HG02588 (cell line): ENCODE measurements at regions not wholly inside any gene's neighbourhood (a gene's known extent, or its start where the extent isn't known, plus 50 kb on each side); places are given as distances from the start of the nearest gene placed in this dataset.

Source experiments
- ATAC-seq: cut with Tn5 transposase; IDR thresholded peaks from one replicate; pipeline ENCODE4 v1.9.1; 2021; ENCODE audit warnings: mild to moderate bottlenecking, moderate library complexity; ENCODE audit not compliant: unreplicated experiment

DNA sequence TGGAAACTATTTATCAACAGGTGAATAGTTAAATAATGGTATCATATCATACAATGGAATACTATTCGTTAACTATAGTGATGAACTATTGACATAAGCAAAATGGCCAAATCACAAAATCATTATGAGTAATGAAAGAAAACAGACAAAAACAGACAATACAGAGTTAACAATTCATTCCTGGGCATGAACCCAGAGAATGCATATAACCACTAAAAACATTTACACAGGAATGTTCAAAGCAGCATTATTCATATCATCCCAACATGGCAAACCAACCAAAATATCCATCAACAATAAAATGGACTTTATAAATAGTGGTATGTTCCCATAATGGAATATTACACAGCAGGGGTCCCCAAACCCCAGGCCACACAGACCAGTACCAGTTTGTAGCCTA is 131.2 kb upstream of the CYP1B1 start:
- ATAC-seq, result no peak

DNA sequence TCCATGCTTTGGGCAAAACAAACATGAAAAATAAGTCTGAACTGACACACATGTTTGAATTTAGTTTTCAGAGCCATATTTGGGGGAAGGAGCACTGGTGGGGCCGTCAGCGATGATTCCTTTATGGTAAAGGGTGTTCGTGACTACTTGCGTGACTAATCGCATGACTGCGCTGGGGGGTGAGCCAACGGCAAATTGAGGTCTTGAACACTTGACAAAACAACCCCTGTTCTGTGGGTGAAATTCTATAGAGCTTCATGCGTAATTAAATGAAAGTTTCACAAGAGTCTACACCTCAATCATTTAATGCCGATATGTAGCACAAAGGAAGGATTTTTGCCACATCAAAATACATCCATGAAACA is 127.5 kb upstream of the CYP1B1 start:
- no peak for ATAC-seq

DNA sequence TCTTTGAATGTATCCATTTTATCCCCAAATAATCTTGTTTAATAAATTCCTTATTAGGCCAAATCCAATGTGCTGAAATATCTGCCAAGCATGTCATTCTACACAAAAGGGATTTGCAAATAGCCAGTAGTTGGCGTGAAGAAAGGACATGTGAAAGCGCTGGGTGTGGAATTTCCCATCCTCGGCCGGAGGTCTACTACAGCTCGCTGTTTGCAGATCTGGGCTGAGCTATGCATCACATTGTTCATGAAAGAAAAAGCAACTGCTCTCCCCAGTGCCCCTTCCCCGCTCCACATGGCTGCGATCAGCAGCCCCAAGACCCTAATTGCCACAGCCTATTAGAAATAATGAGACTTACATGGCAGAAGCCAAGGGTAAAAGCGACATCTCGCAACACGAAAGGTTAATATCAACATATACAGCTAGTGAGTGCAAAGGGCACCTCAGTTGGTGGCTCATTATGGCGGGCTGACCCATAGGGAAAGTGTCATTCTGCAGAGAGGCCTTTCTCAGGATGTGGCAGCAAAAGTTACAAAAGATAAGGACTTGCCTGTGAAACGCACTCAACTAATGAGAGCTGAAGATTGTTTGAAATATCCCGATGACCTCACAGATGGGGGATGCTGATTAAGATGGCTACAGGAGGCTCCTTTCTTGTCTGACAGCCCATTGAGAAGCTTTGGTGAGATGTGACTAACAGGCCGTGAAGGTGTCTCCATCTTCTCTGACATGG is 126.9 kb upstream of the CYP1B1 start:
- no peak for ATAC-seq

DNA sequence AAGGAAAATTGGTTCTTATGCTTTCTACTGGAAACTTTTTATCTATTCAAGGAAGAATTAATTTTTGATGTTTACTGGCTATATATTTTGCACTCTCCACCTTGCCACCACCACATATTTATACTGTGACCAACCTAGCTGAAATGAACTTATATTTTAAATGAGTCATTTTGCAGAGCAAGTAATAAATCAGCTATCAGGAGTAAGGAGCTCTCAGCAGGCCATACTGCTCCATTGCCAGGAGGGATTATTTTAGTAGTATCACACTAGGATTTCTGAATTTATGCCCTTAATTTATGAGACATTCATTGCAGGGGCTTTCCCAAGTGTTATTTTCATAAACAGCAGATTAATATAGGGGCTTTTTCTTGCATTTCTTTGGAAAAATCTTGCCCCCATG is 125.8 kb upstream of the CYP1B1 start:
- ATAC-seq, result no peak

DNA sequence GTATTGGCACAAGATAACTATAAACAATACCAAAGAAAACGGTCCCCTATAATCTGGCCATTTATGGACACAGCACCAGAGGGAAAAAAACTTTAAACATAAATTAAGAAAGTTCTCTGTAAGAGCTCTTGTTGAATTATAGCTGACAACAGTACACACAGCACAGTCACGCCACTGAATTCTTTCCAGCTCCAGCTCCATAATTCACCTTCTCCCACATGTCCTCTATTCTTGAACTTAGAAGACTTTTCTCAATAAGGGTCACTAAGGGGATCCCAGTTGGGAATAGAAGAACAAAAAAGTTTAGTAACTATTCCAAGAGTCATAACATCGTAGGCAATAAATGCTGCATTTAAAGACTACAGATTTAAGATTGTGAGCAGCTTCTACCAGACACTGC is 124.6 kb upstream of the CYP1B1 start:
- ATAC-seq, result no peak

DNA sequence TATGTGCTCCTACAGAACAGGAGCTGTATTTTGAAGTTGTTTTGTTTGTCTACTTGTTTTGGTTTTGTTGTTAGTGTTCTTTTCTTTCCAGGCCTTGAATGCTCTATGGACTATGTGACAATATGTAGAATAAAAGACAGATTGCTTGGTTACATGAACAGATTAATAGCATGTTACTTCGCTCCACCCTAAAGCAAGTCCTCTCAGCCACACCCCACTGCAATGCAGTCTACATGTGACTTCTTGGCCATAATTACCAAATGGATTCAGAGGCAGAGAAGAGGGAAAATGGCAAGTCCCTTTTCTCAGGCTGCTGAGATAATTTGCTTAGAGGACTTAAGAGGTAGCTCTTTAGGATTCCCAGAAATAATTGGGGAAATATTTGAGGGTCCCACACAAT is 123.2 kb upstream of the CYP1B1 start:
- ATAC-seq, result no peak

DNA sequence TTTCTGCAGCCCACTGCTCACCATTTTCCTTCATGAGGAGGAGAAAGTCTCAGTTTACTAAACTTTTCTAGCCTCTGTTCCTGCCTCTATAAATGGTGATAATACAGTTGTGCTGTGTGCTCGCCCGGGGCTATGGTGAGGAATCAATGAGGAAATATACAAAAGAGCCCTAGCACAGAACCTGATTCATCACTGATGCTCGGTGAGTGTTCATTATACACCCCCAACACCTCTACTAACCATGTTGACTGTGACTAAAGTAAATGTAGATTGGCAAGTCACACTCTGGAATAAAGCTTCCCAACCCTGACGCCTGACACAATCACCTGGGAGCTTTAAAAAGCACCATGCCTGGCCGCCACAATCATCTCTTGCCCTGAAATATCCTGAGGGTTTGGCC is 118.8 kb upstream of the CYP1B1 start:
- no peak for ATAC-seq

DNA sequence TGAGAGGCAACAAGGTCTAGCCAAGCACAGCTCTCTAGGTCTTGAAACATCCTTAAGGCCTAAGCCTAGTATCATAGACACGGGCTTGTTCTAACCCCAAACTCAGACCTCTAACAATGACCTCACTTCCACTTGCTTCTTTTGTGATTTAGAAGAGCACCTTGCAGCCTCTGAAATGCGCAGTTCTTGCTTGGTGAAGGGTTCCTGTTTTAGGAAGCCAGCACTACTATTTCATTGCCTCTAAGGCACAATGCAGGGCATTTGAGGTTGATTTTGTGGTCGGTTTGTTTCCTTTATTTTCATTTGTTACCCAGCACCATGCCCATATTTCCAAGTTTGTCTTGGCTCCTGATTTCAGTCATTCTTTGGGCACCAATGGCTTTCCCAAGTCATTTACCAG is 117.0 kb upstream of the CYP1B1 start:
- no peak for ATAC-seq

DNA sequence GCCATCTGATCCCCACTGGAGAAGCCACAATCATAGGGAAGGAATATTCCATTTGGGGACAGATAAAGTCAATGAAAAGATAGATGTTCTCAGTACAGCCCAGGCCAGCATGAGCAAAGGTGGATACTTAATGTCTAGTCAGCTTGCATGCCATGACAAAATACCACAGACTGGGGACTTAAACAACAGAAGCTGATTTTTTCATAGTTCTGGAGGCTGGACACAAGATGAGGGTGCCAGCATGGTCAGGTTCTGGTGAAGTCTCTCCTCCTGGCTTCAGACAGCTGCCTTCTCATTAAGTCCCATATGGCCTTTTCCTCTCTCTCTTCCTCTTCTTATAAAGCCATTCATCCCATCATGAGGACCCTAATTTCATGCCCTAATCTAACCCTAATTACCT is 116.1 kb upstream of the CYP1B1 start:
- ATAC-seq, result no peak

DNA sequence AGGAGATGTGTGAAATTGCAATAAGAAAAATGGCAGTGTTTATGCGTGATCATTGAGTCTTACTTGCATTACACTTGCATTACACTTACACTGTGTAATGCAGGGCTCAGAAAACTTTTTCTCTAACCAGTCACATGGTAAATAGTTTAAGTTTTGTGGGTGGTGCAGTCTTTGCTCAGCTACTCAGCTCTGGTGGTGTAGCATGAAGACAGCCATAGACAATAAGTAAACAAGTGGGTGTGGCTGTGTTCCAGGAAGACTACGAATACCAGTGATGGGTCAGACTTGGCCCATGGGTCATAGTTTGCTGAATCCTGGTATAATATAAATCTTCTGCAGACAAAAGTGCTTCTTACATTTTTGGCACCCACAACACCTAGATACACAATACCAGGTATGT is 115.6 kb upstream of the CYP1B1 start:
- no peak for ATAC-seq

DNA sequence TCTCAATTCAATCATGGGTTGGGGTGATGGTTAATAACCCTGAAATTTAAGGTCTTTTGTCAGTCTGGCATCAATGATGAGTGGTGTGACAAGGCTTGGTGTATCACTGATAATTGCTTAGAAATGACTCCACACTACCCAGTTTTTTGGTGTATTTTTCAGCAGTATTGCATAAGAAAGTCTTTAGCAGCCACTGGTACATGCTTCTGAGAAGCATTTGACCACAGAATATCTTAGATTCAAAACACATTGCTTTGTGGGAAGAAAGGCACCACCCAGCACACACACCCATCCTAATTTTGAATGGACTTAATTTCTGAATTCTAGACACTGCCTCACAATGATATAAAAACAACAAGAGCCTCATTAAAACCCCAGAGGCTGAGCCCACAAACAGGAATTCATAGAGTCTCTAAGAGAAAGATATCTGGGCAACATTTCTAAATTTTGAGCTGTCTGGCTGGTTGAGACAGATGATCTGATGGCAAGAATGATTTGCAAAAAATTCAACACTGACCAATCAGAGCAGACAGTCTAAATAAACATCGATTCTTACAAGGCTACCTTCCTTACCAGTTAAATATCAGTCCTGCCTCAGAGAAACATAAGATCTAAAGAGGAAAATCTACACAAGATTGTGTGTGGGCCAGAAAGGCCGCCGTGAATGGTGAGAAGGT is 114.7 kb upstream of the CYP1B1 start:
- ATAC-seq, result no peak

DNA sequence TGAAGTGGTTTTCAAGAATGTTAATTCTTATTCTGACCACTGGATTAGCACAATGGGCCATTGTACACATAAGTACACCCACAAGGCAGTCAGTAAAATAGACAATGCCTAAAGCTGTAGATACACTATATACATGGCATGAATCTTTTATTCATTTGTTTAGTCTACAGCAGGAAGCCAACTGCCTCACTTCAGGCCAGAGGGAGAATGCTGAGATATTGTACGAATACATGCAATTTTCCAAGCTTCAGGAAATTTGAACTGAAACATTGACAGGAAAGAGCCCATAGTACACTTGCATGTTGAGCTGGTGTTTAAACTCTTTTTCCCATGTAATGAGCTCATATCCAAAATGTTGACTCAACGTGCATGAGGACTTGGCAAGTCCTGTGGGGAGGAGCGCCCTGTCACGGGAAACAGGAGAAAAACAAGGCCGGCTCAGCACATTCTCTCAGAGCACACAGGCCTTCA is 111.6 kb upstream of the CYP1B1 start:
- ATAC-seq, result no peak

DNA sequence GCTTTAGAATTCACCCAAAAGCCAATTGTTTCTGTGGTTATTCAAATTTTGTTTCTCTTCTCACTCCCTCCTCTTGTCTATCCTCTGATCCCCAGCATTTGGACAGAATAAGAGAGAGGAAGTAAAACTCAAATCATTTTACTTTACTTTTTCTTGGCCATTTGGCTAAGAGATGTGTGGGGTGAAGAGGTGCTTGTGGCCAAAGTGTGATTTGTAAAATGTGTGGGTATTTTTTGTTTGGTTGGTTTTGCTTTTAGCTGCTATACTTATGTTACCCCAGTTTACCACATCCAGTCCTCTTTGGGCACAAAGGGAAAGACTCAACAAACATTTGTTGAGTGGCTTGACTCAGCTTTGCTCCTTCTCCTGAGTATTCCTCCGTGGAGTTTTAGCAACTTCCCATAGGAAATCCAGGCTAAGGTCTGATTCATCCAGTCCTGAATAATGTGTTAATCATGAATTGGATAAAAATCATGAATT is 109.1 kb upstream of the CYP1B1 start:
- ATAC-seq, result peak; percentile 95

DNA sequence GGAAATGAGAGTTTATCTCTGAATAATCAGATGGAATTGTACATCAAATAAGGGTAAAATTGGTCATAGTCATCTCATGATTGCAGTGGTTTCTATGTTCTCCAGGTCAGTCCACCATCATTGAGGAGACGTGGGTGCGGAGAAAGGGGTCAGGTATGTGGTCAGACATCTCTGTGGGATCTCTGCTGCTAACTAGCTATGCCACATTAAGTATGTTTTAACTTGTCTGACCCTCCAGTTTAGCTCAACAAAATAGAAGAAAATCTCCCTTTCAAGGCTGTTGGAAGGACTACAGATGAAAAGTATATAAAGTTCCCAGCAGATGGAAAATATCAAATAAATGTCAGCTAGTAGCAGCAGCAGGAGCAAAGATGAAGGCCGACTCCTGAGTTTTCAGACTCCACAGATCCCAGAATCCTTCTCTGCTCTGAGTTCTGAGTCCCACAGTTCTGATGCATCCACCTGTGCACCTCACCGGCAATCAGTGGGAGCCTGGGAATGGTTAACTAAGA is 106.6 kb upstream of the CYP1B1 start:
- no peak for ATAC-seq

DNA sequence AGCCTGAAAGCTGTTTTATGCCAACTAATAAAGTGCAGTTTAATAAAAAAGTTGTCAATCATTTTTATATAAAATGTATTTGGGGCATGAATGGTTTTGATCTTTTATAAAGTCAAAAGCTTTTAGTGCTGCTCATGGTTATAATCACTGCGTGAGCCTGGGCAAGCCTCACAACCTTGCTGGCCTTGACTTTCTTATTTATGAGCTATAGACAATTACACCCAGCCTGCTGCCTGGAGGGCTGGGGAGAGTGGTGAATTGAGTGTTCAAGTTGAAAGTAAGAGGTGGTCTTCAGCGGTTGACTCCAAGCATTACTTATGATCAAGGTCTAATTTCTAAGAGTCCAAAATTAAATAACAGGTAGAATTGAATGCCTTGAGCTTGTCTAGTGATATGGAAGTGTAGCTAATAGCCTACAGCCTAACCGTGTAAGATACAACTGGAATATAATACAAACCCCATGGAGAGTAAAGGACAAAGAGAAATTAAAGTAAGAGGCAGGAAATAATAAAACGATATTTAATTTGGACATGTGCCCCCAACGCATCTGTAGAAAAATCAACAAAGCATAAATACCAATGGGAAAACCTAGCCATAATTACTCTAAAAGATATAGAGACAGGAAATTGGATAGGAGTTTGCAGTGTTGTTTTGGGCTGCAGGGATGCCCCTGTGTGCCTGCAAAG is 106.0 kb upstream of the CYP1B1 start:
- ATAC-seq, result no peak

DNA sequence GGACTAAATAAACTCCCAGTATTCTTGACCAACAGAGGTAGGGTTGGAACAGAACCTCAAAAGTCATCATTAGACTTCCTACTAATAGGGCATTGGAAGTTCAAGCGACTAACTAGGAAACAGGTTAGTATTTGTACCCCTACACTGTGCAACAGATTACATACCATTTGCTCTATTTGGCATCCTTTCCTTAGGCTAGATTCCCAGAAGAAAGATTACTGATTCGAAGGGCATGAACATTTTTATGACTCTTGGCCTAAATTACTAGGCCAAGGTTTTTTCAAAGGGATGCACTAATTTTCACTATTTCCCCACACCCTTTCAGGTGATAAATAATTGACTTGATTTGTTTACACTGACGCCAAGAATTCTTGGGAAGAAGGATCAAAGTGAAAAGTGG is 104.8 kb upstream of the CYP1B1 start:
- no peak for ATAC-seq

DNA sequence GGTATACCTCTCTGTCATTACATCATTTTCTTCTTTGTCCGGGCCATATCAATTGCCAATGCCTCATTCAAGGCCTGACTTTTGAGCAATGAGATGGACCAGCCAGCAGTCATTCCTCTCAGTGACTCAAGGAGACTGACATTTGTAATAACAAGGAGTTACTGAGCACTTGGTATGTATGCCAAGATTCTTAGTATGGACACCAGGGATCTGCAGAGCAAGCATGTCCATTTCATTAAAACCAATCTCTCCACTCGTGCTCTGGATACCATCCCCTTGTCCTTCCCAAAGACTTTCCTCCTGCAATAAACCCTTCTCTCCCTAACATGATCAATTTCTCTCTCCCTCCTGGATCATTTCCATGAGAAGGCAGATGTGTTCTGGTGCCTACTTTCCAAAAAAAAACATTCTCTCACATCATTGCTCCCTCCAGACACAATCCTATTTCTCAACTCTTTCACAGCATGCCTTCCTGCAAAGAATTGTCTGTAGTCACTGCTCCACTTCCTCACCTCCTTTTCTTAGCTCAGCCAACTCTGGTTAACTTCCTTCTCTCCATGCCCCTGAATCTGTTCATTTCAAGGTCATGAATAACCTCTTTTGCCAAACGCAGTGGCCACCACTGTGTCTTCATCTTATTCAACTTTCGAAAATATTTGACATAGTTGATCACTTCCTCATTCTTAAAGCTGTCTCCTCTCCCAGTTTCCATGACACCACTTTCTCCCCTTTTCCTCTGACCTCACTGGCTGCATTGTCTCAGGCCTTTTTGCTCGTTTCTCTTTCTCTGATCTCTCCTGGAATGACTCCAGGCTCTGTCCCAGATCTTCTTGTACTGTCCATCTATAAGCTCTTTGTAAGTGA is 102.8 kb upstream of the CYP1B1 start:
- ATAC-seq, result no peak

DNA sequence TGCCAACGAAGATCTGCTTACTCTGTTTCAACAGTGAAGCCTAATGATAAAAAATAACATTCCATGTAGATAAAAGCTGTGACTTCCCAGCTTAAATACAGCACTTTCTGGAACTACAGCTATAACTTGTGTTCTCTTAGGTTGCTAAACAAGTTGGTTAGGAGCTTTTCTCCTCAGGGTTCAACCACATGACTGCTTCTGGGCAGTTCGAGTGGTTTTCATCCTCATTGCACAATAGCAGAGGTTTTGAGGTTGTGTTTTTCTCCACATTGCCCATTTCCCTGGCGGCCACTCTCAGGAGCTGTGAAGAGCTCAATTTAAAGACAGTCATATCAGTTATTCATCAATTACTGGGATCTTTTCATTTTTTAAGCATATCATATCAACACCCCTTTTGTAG is 102.2 kb upstream of the CYP1B1 start:
- ATAC-seq, result no peak

DNA sequence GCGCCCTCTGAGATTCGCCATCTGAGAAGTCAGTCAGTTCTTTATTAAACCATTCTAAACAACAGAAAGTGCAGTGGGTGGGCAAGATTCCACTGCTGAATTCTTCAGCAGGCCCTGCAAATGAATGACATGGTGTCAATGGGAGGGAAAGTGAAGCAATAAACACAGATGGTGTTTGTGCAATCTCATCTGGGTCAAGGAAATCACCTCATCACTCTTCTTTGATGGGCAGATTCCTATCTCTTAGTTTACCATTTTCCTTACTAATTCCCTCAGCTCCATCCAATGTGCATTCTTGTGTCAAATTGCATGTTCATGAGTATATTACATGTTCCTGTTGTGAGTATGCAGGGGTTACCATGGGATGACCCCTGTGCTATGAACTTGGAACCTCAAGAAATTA is 100.7 kb upstream of the CYP1B1 start:
- no peak for ATAC-seq

DNA sequence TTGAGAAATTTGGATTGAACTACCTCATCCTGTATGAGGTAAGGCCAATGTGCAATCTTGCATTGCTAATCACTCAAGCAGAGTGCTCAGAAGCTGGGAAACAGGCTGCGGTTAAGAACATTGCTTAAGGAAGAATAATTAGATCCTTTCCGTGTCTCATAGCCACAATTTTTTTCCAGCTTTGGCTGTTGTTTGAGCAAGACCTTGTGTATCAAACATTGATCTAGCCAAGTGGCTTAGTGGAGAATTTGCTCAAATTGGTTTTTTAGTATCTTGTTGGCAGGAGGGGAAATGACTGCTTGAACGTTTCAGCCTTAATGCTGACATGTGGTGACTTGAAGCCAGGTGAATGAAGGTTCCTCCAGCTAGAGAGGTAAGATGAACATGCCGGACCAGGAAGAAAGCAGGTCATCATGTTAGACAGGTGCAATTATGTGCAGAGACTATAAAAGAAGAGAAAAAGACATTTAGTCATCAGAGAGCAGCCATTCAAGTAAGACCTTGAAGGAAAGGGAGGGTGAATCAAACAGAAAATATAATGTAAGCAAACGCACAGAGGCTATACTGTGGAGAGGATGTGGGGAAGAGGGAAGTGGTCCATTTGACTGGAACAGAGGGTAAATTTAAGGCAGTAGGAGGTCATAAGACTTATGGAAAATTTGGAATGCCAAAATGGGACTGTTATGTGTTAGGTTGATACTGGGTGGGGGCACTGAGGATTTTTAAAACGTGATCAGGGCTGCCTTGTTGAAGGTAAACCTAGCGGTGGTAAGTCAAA is 98.9 kb upstream of the CYP1B1 start:
- ATAC-seq, result no peak
